Activated CD4-positive, alpha-beta T cell treated with anti-CD3 and anti-CD28 coated beads, Interleukin-2, amount 10 ng/mL, durations not matched to agents 24 days and 14 days (primary cell): ENCODE measurements at regions not wholly inside any gene's neighbourhood (a gene's known extent, or its start where the extent isn't known, plus 50 kb on each side); places are given as distances from the start of the nearest gene placed in this dataset.
"Not testable (repeated sequence)": the region's sequence is repeated elsewhere in the genome, so short reads cannot be mapped to it uniquely, and the experiment has no call there.

Experiments used
- DNase-seq: peaks from one replicate; pipeline ENCODE4 v3.0.0; 2022
- H3K27ac Mint-ChIP-seq: one replicate; pipeline ENCODE4 v1.8.0; 2022; ENCODE audit warnings: mild to moderate bottlenecking, mixed read lengths
- H3K27me3 Mint-ChIP-seq: one replicate; pipeline ENCODE4 v1.8.0; 2022; ENCODE audit warnings: mixed read lengths
- H3K36me3 Mint-ChIP-seq: one replicate; pipeline ENCODE4 v1.8.0; 2022; ENCODE audit warnings: low read depth, mild to moderate bottlenecking, mixed read lengths
- H3K4me1 Mint-ChIP-seq: one replicate; pipeline ENCODE4 v1.8.0; 2021; ENCODE audit warnings: mixed read lengths
- H3K4me3 Mint-ChIP-seq: one replicate; pipeline ENCODE4 v1.8.0; 2022; ENCODE audit warnings: mild to moderate bottlenecking, moderate library complexity, mixed read lengths
- H3K9me3 Mint-ChIP-seq: one replicate; pipeline ENCODE4 v1.8.0; 2021; ENCODE audit warnings: mixed read lengths
- intact Hi-C: fragments of 100-400 bp; cut with micrococcal nuclease; formaldehyde crosslinking; loops from one replicate; pipeline ENCODE4 v1.15.1; 2023

DNA sequence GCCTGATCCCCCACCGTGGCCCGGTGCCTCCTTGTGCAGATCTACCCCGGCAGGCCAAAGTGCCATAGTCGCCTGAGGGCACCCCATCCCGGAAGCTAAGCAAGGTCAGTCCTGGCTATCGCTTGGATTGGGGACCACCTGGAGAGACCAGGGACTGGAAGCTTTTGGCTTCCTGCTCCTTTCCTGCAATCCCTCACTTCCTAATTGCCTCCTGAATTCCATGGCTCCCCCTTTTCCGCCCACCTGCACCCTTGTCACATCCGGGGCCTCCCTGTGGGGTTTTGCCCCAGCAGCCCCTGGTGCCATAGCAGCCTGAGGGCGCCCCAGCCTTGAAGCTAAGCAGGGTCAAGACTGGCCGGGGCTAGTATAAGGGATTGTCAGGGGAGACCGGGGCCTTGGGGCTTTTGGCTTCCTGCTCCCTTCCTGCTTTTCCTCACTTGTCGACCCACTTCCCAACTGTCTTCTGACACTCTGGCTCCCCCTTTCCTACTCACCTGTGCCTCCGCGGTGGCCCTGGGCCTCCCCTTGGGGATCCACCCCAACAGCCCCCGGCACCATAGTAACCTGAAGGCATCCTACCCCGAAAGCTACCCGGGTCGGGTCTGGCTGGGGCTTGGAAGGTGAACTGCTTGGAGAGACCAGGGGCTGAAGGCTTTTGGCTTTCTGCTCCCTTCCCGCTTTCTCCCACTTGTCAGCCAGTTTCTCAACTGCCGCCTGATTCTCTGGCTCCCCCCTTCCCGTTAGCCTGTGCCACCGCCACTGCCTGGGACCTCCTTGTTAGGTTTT lies 2293.6 kb downstream of the TP53TG3F start:
- Mint-ChIP-seq H3K27me3 (no peaks in the 10 kb centered on the region), H3K4me1 (no peaks in the 10 kb centered on the region), H3K36me3 (no peaks in the 10 kb centered on the region), H3K9me3 (peaks cover 4% of the 10 kb centered on the region), H3K27ac (no peak overlapping the region), H3K4me3 (no peak overlapping the region)
- intact Hi-C loops, result no loop called here
- no peak for DNase-seq

GRCh38 chr16:35753559-35754390 lies 2294.4 kb downstream of the TP53TG3F start:
- no peak for DNase-seq
- Mint-ChIP-seq H3K27me3 (no peaks in the 10 kb centered on the region), H3K4me3 (no peak overlapping the region), H3K9me3 (peaks cover 4% of the 10 kb centered on the region), H3K27ac (no peak overlapping the region), H3K4me1 (no peaks in the 10 kb centered on the region), H3K36me3 (no peaks in the 10 kb centered on the region)
- intact Hi-C loops, result no loop called here

DNA sequence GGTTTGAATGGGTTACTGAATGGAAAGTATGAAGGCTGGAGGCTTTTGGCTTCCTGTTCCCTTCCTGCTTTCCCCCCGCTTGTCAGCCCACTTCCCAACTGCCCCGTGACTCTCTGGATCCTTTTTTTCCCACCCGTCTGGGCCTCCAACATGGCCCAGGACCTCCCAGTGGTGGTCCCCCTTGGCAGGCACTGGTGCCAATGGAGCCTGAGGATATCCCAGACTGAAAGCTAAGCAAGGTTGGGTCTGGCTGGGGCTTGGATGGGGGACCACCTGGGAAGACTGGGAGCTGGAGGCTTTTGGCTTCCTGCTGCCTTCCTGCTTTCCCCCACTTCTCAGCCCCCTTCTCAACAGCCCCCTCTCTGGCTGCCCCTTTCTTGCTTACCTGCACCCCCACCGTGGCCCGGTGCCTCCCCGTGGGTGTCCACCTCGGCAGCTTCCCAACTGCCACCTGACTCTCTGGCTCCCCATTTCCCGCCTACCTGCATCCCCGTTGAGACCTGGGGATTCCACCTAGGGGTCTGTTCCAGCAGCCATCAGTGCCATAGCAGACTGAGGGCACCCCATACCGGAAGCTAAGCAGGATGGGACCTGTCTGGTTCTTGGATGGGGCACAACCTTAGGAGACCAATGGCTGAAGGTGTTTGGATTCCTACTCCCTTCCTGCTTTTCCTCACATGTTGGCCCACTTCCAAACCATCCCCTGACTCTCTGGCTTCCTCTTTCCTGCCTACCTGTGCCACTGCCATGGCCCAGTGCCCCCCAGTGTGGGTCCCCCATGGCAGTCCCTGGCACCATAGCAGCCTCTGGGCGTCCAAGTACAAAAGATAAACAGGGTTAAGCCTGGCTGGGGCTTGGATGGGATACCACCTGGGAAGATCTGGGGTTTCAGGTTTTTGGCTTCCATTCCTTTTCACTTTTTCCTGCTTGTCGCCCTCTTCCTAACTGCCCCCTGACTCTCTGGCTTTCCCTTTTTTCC lies 2295.3 kb downstream of the TP53TG3F start:
- H3K36me3 Mint-ChIP-seq, result no peaks in the 10 kb centered on the region
- H3K27ac Mint-ChIP-seq, result no peak overlapping the region
- H3K9me3 Mint-ChIP-seq, result peaks cover 4% of the 10 kb centered on the region
- H3K4me3 Mint-ChIP-seq, result no peak overlapping the region
- H3K4me1 Mint-ChIP-seq, result no peaks in the 10 kb centered on the region
- no peak for DNase-seq
- H3K27me3 Mint-ChIP-seq, result no peaks in the 10 kb centered on the region
- intact Hi-C loops, result no loop called here

DNA sequence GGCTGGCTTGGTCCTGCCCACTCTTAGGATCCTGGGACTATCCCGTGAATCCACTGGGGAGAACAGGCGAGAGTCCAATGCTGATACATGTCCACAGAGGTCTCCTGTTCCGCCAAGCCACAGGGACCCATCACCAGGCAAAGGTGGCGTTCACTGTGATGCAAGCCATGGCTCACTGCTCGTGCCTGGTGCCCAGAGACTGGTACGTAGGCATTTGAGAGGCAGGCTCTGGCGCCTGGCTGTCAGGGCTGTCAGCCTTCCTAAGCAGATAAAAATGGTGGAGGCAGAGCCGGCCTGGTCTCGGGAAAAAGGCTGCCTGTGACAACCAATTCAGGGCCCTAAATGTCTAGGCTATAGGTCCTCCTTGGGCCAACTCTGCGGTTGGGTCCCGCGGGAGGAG lies 2329.0 kb downstream of the TP53TG3F start:
- H3K9me3 Mint-ChIP-seq, result peaks cover 13% of the 10 kb centered on the region
- DNase-seq, result no peak
- H3K36me3 Mint-ChIP-seq, result no peaks in the 10 kb centered on the region
- no peak overlapping the region for H3K4me3 Mint-ChIP-seq
- H3K27ac Mint-ChIP-seq, result no peak overlapping the region
- no peaks in the 10 kb centered on the region for H3K4me1 Mint-ChIP-seq
- H3K27me3 Mint-ChIP-seq, result no peaks in the 10 kb centered on the region
- intact Hi-C loops, result no loop called here

DNA sequence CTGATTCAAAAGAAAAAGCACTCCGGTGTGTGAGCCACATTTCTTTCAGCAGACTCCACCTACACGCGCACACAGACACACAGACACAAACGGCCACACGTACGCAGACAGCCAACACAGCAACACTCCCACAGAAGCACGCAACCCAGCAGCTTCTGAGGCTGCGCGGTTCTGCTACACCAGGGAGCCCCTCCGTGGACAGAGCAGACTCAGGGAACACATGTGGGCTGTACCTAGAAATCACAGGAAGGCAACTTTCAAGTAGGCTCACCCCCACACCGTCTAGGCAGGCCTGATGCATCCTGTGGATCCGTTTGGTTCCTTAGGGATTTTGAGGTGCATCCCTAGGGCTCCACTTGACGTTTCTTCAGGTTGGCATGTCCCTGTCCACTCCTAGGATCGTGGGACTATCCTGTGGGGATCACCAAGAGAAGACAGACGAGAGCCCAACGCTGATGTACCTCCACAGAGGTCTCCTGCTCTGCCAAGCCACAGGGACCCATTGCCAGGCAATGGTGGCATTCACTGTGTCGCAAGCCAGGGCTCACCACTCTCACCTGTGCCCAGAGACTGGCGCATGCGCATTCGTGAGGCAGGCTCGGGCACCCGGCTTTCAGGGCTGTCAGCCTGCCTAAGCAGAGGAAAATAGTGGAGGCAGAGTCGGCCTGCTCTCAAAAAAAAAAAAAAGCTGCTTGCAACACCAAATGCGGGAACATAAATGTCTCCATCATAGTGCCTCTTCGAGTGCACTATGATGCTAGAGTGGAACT lies 2333.3 kb downstream of the TP53TG3F start:
- DNase-seq, result no peak
- intact Hi-C loops, result no loop called here
- Mint-ChIP-seq H3K27ac (no peak overlapping the region), H3K27me3 (no peaks in the 10 kb centered on the region), H3K36me3 (no peaks in the 10 kb centered on the region), H3K4me1 (no peaks in the 10 kb centered on the region), H3K4me3 (no peak overlapping the region), H3K9me3 (peaks cover 17% of the 10 kb centered on the region)

DNA sequence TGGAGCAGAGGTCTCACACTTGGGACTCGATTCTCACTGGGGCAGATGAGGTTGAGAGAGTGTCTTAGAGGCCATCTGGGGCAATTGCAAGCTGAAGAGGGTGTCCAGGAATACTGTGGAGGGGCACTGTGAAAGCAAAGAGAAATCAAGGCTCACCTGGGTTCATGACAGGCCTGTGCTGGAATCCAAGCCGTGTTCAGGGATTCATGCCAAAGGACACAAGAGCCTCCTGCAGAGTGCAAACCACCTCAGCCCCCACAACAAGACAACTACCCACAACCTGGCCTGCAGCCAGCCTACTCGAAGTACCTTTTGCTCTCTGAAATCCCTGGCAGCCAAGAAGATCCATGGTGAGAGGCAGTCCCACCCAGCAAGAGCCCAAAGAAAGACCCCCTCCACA lies 2334.2 kb downstream of the TP53TG3F start:
- no peak for DNase-seq
- intact Hi-C loops, result no loop called here
- H3K36me3 Mint-ChIP-seq, result no peaks in the 10 kb centered on the region
- H3K4me1 Mint-ChIP-seq, result no peaks in the 10 kb centered on the region
- H3K4me3 Mint-ChIP-seq, result no peak overlapping the region
- peaks cover 23% of the 10 kb centered on the region for H3K9me3 Mint-ChIP-seq
- H3K27ac Mint-ChIP-seq, result no peak overlapping the region
- no peaks in the 10 kb centered on the region for H3K27me3 Mint-ChIP-seq

DNA sequence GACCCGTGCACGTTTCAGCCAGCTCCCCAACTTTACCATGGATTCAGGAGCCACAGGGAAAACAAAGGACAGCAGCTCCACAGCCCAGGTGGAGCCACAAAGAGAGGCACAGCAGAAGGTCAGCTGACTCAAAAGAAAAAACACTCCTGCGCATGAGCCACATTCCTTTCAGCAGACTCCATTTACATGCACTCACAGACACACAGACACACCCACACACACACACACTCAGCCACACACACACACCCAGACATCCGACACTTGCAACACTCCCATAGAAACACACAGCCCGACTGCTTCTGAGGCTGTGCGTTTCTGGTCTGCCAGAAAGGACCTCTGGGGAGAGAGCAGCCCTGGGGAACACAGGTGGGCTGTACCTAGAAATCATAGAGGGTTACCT lies 2335.5 kb downstream of the TP53TG3F start:
- intact Hi-C loops, result no loop called here
- H3K36me3 Mint-ChIP-seq, result no peaks in the 10 kb centered on the region
- no peaks in the 10 kb centered on the region for H3K27me3 Mint-ChIP-seq
- H3K4me1 Mint-ChIP-seq, result no peaks in the 10 kb centered on the region
- DNase-seq, result no peak
- H3K27ac Mint-ChIP-seq, result no peak overlapping the region
- no peak overlapping the region for H3K4me3 Mint-ChIP-seq
- H3K9me3 Mint-ChIP-seq, result peaks cover 26% of the 10 kb centered on the region

DNA sequence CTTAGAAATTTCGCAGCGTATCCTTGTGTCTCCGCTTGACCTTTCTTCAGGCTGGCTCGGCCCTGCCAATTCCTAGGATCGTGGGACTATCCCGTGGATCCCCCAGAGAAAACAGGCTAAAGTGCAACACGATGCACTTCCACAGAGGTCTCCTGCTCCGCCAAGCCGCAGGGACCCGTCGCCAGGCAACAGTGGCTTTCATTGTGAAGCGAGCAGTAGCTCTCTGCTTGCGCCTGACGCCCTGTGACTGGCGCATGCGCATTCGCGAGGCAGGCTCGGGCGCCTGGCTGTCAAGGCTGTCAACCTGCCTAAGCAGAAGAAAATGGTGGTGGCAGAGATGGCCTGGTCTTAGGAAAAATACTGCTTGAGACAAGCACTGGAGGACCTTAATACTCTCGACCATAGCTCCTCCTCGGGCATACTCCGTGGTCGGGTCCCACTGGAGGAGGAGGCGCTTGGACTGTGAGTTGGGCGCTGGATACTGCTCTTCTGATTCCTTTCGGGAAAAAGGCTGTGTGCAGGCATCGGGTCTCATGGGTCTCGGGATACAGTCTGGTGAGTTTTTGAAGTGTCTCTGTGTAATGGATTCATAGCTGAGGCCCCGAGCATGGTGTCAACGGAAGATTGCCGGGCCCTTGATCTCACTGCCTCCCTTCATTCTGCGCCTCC lies 2336.1 kb downstream of the TP53TG3F start:
- Mint-ChIP-seq H3K36me3 (no peaks in the 10 kb centered on the region), H3K4me3 (no peak overlapping the region), H3K9me3 (peaks cover 26% of the 10 kb centered on the region), H3K27me3 (no peaks in the 10 kb centered on the region), H3K27ac (no peak overlapping the region), H3K4me1 (no peaks in the 10 kb centered on the region)
- intact Hi-C loops, result no loop called here
- DNase-seq, result no peak

DNA sequence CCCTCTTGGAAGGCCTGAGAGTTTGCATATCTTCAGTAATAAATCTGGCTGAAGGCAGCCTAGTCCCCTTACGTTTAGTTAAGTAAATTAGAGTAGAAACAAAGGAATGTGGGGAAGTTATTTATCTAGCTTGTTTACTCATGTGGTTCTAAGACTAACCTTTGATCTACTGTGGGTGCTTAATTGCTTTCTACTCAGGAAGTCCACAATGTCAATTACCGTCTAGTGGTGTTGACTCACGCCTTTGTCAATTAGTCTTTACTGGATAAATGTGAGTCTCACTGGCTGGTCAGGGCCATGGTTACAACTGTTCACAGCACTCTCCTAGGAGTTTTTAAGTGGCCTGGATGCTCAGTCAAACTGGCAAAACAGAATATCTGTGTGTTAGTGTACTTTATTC lies 2338.4 kb downstream of the TP53TG3F start:
- Mint-ChIP-seq H3K27ac (no peak overlapping the region), H3K4me1 (no peaks in the 10 kb centered on the region), H3K9me3 (peaks cover 22% of the 10 kb centered on the region), H3K4me3 (no peak overlapping the region), H3K27me3 (no peaks in the 10 kb centered on the region), H3K36me3 (no peaks in the 10 kb centered on the region)
- intact Hi-C loops, result no loop called here
- no peak for DNase-seq

- Mint-ChIP-seq H3K36me3 (no peaks in the 10 kb centered on the region), H3K4me3 (no peak overlapping the region), H3K27ac (no peak overlapping the region), H3K4me1 (no peaks in the 10 kb centered on the region), H3K9me3 (peaks cover 22% of the 10 kb centered on the region), H3K27me3 (no peaks in the 10 kb centered on the region)
- DNase-seq, result no peak
- intact Hi-C loops, result no loop called here
These were observed 2339.5 kb downstream of the TP53TG3F start for GRCh38 chr16:35798885-35799426.

DNA sequence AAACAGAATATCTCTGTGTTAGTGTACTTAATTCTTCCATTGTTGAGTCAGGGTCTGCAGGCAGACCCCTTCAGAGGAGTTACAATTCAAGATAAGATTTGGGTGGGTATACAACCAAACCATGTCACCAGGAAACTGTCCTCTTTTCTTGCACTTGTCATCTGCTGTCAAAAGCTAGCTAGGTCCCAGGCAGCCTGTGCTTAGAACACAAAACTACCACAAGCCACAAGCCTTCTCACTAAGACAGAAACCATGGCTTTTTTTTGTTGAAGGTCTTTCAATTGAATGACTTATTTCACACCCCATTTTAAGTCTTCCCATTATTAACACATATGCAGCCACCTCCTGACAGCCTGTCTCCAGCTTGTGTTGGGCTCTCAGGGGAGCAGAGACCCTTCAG lies 2345.1 kb downstream of the TP53TG3F start:
- H3K9me3 Mint-ChIP-seq, result peaks cover 12% of the 10 kb centered on the region
- H3K27me3 Mint-ChIP-seq, H3K27ac Mint-ChIP-seq, intact Hi-C loops, H3K4me3 Mint-ChIP-seq, H3K4me1 Mint-ChIP-seq, DNase-seq, H3K36me3 Mint-ChIP-seq: not testable (repeated sequence)

GRCh38 chr16:35823342-35823741 lies 2363.9 kb downstream of the TP53TG3F start:
- no peaks in the 10 kb centered on the region for H3K27me3 Mint-ChIP-seq
- H3K36me3 Mint-ChIP-seq, result no peaks in the 10 kb centered on the region
- no peak overlapping the region for H3K27ac Mint-ChIP-seq
- intact Hi-C loops, result no loop called here
- no peak overlapping the region for H3K4me3 Mint-ChIP-seq
- H3K4me1 Mint-ChIP-seq, result no peaks in the 10 kb centered on the region
- no peak for DNase-seq
- peaks cover 16% of the 10 kb centered on the region for H3K9me3 Mint-ChIP-seq
